ENCODE measurements at regions not wholly inside any gene's neighbourhood (a gene's known extent, or its start where the extent isn't known, plus 50 kb on each side); places are given as distances from the start of the nearest gene placed in this dataset.

DNA sequence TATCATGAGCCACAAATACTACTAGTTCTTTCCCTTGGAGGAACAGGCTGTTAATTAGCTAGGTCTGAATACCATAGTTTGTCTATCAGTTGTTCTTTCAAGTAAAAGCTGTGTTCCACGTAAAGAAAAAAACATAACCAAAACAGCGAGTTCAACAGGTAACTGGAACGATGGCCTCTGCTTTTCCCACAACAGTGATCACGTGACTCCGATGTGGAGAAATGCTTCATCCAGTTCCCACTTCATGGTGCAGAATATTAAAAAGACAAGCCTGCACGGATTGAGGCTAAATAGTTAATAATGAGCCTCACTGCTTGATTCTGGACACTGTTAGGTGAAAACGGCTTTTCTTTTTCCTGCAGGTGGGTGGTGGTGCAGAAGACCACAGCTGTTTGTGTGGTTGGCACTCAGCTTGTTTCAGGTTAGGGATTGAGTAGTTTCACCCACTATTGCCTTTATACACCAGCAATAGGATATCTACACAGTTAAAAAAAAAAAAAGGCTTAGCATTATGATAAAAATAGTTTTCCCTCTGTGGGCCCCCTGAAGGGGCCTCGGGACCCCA lies 88.1 kb downstream of the DACT2 start:
- no peak for ATAC-seq
- intact Hi-C loops (cut with DNase I): no loop called here
- no peak for DNase-seq (ENCODE audit: missing footprints)

- intact Hi-C loops (cut with DNase I): no loop called here
- ATAC-seq: no peak
Measured at GRCh38 chr6:168229368-168229752, 90.2 kb downstream of the DACT2 start.

DNA sequence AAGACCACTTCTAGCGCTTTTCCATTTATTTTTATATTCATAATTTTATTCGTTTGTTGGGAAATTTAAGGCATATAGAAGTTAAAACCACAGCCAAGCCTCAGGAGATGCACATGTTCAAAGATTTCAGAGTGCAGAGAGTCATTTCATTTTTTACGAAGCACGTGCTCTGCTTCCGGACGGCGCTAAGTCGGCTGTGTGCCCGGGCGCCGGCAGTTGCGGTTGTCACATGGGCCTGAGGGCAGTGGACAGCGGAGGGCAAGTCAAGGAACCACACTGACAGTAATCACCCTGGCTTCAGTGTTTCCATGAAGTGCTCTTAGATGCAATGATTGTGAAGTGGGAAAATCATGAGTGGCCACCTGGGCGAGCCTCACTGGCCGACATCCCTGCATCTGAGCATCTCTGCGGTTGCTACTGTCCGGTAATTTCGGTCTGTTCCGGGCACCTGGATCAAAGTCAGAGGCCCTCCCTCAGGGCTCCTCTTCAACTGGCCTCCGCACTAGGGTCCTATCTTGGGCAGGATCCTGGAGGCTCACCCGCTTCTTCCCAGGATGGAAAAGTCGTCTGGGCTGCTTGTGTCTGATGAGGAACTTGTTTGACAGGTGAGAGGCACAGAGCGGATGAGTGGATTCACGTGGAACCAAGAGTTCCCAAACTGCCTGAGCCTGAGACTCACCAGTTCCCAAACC lies 90.8 kb downstream of the DACT2 start:
- intact Hi-C loops (cut with DNase I): no loop called here
- ATAC-seq (no peak), DNase-seq (ENCODE audit: missing footprints) (no peak)

More at GRCh38 chr6:168229368-168229752, 90.2 kb downstream of the DACT2 start:
- DNase-seq (ENCODE audit: missing footprints): no peak

DNA sequence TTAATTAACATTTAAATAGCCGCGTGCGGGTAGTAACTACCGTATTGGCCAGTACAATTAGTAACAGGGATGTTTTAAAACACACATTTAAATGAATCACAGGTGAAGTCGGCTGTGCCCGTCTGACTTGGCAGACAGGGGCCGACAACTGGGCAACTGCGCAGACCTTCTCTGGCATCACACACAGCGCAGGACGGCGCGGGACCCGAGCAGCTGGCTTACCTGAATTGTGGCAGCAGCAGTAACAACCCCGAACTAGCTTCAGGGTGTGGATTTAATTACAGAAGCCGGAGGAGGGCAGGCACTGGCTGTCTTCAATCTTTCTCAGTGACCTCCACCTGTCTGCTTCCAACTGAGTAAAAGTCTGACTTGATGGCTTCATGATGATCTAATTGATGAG lies 91.7 kb downstream of the DACT2 start:
- intact Hi-C loops (cut with DNase I): no loop called here
- DNase-seq (ENCODE audit: missing footprints): no peak

GRCh38 chr6:168226902-168227318 lies 92.7 kb downstream of the DACT2 start:
- intact Hi-C loops (cut with DNase I): no loop called here
- no peak for DNase-seq (ENCODE audit: missing footprints)
- ATAC-seq: no peak

More for the DNA sequence above, 91.7 kb downstream of the DACT2 start:
- ATAC-seq: no peak

GRCh38 chr6:168226061-168226752 lies 93.4 kb downstream of the DACT2 start:
- ATAC-seq (peak; percentile 54), DNase-seq (ENCODE audit: missing footprints) (no peak)
- intact Hi-C loops (cut with DNase I): no loop called here

- DNase-seq (ENCODE audit: missing footprints) (no peak), ATAC-seq (peak; percentile 72)
- intact Hi-C loops (cut with DNase I): no loop called here
Measured at GRCh38 chr6:168225471-168225911, 94.1 kb downstream of the DACT2 start.

DNA sequence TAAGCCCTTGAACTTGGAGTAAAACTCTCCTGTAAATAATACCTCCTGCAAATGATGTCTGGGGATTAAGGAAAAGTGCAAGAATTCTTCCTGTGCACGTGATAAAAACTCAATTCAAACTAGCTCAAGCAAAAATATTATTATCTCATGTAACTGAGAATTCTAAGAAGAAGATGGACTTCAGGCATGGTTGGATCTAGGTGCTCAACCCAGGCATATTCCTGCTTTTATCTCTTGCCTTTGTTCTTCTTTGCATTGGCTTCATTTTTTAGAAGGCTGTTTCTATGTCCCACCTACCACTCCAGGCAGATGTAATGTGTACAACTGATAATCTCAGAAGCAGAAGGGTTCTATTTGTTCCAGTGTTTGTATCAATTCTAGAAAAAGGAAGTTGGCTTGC lies 95.8 kb downstream of the DACT2 start:
- DNase-seq (ENCODE audit: missing footprints) (no peak), ATAC-seq (no peak)
- intact Hi-C loops (cut with DNase I): no loop called here

- intact Hi-C loops (cut with DNase I): no loop called here
- ATAC-seq (no peak), DNase-seq (ENCODE audit: missing footprints) (no peak)
Measured at GRCh38 chr6:168223150-168223549, 96.4 kb downstream of the DACT2 start.

GRCh38 chr6:168222115-168223043 lies 97.2 kb downstream of the DACT2 start:
- intact Hi-C loops (cut with DNase I): no loop called here
- DNase-seq (ENCODE audit: missing footprints) (no peak), ATAC-seq (no peak)

DNA sequence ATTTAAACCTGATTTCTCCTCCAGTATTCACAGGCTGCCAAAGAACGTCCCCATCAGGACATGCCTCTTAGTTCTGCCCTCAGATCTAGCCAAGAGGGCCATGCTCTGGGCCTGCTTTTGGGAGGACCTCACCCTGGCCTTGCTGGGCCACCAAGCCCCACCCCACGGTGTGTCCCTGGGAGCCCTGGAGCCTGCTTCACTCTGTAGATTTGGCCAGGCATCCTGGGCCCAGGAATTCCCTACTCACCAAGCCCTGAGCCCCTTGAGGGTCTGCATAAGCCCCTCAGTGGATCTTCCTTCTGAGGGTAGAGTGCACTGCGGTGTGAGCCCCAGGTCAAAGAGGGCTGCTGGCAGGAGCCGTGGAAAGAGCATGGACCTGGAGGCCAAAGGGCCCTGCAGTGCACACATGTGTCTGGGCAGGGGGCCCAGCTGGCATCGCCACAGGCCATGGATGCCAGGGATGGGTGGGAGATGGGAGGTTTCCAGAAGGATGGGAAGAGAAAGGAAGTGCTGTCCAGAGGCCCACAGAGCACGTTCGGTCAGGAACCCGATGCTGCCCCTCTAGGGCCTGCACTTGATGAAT lies 98.0 kb downstream of the DACT2 start:
- ATAC-seq (no peak), DNase-seq (ENCODE audit: missing footprints) (no peak)
- intact Hi-C loops (cut with DNase I): no loop called here

DNA sequence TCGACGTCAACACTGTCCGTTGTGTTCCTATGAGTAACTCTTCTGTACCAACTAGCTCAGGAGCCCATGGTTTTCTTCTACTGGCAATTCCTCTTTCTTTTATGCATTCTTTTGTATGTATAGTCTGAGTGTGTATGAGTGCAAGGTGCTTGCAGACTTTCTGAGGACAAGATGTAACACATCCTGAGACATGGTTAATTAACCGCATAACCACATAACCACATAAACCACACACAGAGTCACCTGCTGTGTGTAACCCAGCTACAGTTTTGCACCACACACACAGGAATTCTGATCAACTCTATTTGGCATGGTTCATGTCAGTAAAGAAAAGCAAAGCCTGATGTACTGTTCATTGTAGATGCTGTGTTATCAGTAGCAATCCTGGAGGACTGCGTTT lies 98.6 kb downstream of the DACT2 start:
- no peak for DNase-seq (ENCODE audit: missing footprints)
- ATAC-seq: no peak
- intact Hi-C loops (cut with DNase I): no loop called here

GRCh38 chr6:168219804-168220203 lies 99.8 kb downstream of the DACT2 start:
- peak; percentile 33 for DNase-seq (ENCODE audit: missing footprints)
- peak; percentile 28 for ATAC-seq
- intact Hi-C loops (cut with DNase I): no loop called here

DNA sequence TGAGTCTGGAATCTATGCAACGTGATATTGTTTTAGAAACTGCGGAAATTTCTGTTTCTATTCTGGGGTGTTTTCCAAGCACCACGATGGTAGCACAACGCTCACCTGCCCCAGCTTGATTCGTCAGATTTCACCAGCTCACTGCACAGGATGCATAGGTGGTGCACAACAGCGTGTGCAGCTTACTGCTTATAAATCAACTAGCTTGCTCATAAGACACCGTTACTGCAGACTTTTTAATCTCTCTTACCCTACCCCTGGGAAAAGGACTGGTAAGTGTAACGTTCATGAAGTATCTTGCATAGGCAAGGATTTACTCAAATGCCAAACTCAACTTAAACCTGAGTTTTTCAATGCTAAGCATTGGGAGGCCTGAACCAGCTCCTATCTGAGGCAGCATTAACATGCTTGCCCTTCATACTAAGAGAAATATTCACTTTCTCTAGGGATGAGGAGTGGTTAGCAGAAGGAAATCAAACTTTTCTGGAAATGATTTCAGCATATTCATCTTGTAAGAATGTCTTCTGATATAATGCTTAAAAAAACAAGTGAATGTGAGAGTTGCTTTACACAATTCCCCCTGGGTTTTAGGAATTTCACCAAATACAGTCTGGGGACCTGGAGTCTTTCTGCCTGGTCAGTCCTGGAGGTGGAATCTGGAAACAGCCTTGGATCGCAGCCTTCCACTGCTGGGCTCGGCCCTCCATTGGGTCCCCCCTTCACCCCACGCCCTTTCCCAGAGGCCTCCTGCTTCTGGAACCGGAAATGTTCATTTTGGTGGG lies 100.6 kb downstream of the DACT2 start:
- DNase-seq (ENCODE audit: missing footprints): peak; percentile 71
- ATAC-seq: peak; percentile 88
- intact Hi-C loops (cut with DNase I): no loop called here

DNA sequence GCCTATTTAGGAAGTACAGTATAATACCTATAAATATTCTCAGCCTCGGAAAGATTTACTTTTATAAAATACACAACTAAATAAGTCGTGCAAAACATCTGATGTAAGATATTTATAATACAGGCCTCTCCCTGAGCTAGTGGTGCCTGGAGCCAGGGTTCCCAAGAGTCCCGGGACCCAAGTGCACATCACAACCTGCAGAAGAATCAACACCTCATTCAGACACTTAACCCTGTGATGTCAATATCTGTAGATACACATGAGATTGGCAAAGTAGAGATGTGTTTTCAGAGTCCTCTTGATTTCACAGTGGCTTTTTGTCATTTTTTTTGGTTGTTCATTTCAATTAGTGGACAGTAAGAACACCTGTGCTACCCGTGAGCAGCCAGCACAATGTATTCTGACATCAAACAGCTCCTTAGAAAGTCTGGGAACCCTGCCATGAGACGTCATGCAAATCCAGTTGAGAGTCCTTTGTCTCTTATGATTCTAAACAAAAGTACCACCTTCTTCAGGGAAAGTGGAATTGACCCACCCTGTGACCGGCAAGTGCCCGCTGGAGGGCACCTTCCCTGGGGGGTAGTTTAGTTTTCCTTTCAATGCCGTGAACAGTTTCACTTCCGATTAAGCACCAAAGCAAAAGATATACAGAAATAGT lies 101.6 kb downstream of the DACT2 start:
- intact Hi-C loops (cut with DNase I): no loop called here
- DNase-seq (ENCODE audit: missing footprints): no peak
- no peak for ATAC-seq

DNA sequence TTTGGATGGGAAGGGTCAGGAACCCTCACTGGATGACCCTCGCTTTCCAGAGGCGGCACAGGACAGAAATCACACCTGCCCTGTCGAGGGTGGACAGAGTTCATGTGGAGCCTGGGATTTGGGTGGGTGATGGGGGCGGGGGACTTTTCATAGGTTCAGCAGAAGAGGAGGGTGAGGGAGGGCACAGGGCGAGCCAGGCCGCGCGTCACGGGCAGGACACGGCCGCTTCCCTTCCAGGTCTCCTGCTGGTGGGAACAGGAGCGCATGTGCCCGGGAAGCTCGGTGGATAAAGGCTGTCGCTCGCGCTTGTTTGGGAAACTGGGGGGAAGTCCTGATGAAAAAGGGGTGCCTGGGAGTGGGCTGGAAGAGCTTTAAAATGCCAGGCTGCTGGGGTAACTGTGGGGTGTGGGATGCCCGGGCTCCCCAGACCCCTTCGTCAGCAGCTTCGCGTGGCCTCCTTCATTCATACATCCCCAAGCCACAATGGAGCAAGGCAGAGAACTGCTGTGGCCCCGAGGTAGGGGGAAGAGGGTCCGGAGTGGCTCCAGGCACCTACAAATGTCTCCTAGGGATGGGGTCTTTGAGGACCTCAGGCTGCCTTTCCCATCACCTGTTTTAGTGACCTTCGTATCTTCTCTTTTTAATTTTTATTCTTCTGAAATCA lies 102.2 kb downstream of the DACT2 start:
- ATAC-seq (no peak), DNase-seq (ENCODE audit: missing footprints) (no peak)
- intact Hi-C loops (cut with DNase I): no loop called here

GRCh38 chr6:168216751-168217191 lies 102.8 kb downstream of the DACT2 start:
- intact Hi-C loops (cut with DNase I): no loop called here
- DNase-seq (ENCODE audit: missing footprints): peak; percentile 27
- ATAC-seq: no peak

Measured in Right ventricle myocardium inferior (tissue), 1 donor.